Nephron progenitor cell (in vitro differentiated cells): ENCODE measurements at regions not wholly inside any gene's neighbourhood (a gene's known extent, or its start where the extent isn't known, plus 50 kb on each side); places are given as distances from the start of the nearest gene placed in this dataset.
A peak's percentile ranks its signal among the peaks of the same experiment; 100 is the strongest.

ENCODE experiments used
- DNase-seq: peaks from one replicate; pipeline ENCODE4 v3.0.0; 2021
- H3K27ac Mint-ChIP-seq: 2 replicates; pipeline ENCODE4 v1.8.0; 2021; ENCODE audit warnings: mild to moderate bottlenecking, moderate library complexity, mixed read lengths
- H3K27me3 Mint-ChIP-seq: 2 replicates; pipeline ENCODE4 v1.8.0; 2021; ENCODE audit warnings: mild to moderate bottlenecking, low read depth, mixed read lengths; ENCODE audit not compliant: poor library complexity
- H3K36me3 Mint-ChIP-seq: 2 replicates; pipeline ENCODE4 v1.8.0; 2021; ENCODE audit warnings: low read depth, mixed read lengths
- H3K4me1 Mint-ChIP-seq: 2 replicates; pipeline ENCODE4 v1.8.0; 2021; ENCODE audit warnings: mixed read lengths
- H3K4me3 Mint-ChIP-seq: 2 replicates; pipeline ENCODE4 v1.8.0; 2021; ENCODE audit warnings: mild to moderate bottlenecking, moderate library complexity, mixed read lengths
- H3K9me3 Mint-ChIP-seq: 2 replicates; pipeline ENCODE4 v1.8.0; 2021; ENCODE audit warnings: mild to moderate bottlenecking, moderate library complexity, mixed read lengths
- TF ChIP-seq, protein P1 (sequence below): fragments of 200-600 bp; sonication (generic); IDR thresholded peaks from 2 replicates; pipeline ENCODE4 v1.5.0; 2021; ENCODE audit warnings: antibody characterized with exemption

DNA sequence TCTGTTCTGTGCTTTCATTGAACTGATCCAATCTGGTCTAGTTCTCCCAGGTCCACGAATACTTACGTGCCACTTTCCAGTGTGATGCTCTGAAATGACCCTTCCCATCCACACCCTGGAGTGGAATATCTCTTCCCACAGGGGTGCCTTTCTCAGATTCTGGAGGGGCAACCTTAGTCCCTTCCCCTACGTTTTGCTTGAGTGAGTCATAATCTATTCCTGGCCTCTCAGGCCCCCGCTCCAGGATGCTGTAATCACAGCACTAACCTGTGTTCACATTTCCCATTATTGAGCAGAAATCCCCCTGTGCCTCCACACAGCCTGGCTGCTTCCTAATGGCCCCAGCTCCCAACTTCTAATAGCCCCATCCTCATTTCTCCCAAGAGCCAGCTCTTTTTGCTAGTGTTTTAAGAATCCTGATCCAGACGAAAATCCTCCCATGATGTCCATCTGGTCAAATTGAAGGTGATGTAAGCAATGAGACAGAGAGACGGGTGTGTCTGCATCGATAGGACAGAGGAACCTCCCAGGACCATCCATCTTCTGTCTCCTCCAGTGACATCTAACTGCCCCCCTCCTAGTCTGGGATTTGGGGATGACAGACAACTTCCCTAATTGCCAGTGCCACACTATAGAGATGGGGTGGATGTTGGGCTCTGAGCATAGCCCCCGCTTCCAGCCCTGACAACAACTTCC is 164.0 kb upstream of the MAF start:
- TF ChIP-seq, protein P1, sequence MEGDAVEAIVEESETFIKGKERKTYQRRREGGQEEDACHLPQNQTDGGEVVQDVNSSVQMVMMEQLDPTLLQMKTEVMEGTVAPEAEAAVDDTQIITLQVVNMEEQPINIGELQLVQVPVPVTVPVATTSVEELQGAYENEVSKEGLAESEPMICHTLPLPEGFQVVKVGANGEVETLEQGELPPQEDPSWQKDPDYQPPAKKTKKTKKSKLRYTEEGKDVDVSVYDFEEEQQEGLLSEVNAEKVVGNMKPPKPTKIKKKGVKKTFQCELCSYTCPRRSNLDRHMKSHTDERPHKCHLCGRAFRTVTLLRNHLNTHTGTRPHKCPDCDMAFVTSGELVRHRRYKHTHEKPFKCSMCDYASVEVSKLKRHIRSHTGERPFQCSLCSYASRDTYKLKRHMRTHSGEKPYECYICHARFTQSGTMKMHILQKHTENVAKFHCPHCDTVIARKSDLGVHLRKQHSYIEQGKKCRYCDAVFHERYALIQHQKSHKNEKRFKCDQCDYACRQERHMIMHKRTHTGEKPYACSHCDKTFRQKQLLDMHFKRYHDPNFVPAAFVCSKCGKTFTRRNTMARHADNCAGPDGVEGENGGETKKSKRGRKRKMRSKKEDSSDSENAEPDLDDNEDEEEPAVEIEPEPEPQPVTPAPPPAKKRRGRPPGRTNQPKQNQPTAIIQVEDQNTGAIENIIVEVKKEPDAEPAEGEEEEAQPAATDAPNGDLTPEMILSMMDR: no peak
- Mint-ChIP-seq H3K4me1 (peaks cover 44% of the 10 kb centered on the region), H3K36me3 (no peaks in the 10 kb centered on the region), H3K4me3 (no peak overlapping the region), H3K27ac (peak overlapping the region; percentile 52), H3K9me3 (no peaks in the 10 kb centered on the region), H3K27me3 (peaks cover 6% of the 10 kb centered on the region)
- DNase-seq: no peak

DNA sequence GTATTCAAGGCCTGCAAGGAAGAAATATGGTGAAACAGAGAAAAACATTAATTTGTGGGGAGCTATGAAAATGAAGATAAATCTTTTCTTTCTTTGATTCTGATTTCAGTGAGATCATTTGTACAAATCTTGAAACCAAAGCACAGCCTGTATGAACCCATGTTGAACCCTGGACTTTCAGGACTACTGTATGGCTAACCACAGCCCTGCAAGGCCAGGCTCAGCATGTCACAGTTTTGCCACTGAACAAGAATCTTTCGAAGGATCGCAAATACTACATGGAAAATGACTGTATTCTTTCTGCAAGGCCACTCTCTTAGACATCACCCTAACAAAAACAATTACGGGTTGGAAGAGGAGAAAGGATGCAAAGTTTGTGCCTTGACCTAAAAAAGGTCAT is 161.7 kb upstream of the MAF start:
- no peak overlapping the region for H3K4me3 Mint-ChIP-seq
- TF ChIP-seq, protein P1: no peak
- no peaks in the 10 kb centered on the region for H3K36me3 Mint-ChIP-seq
- H3K27ac Mint-ChIP-seq: no peak overlapping the region
- H3K4me1 Mint-ChIP-seq: peaks cover 29% of the 10 kb centered on the region
- H3K27me3 Mint-ChIP-seq: peaks cover 6% of the 10 kb centered on the region
- H3K9me3 Mint-ChIP-seq: no peaks in the 10 kb centered on the region
- no peak for DNase-seq

DNA sequence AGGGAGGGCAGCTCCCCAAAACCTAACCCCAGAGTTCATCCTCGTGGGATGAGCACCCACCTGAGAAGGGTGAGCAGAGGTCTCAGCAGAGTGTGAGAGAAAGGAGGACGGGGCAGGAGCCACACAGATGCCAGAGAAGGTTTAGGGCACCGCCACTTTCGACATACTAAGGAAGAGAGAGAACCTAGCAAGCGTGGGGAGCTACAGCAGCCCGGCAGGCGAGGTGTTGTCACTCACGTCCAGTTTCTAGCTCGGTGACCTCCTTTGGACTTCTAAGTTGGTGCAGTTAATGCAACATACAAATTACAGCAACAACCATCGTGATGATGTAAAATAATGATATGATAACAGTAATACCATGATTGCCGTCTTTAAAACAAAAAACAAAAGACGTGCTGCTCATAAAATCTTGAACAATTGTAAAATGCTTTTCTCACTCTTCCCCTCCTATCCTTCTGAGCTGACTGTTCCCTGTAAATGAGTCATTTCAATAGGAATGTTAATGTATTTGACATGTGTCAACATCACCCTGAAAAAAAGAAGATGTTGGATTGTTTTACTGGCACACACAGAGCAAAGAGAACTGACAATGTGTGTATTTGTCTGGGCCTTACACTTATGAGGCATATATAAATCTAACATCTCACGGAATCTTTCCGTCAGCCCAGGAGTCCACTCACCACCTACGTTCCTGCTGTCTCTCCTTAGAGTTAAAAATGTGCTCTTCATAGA is 158.2 kb upstream of the MAF start:
- Mint-ChIP-seq H3K27me3 (no peaks in the 10 kb centered on the region), H3K4me1 (peaks cover 35% of the 10 kb centered on the region), H3K27ac (no peak overlapping the region), H3K9me3 (peaks cover 10% of the 10 kb centered on the region), H3K36me3 (peaks cover 9% of the 10 kb centered on the region), H3K4me3 (no peak overlapping the region)
- no peak for DNase-seq
- TF ChIP-seq, protein P1: no peak

DNA sequence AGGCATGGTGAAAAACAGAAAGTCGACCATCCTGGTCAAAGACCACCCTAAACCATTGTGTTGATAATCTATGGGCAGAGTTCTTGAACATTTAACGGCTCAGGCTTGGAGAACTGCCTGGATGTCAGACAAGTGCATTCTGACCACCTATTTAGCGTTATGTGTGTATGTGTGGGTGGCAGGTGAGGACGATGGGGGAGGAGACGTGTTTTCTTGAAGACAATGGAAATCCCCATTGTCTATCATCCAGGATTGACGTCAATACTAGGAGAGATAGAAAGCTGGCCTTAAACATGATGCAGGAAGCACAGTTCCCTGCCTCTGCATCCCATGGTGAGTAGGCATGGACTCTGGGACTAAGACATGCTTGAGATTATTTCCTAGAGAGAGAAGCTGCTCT is 157.4 kb upstream of the MAF start:
- H3K36me3 Mint-ChIP-seq: peaks cover 9% of the 10 kb centered on the region

GRCh38 chr16:79757163-79757562 is 156.6 kb upstream of the MAF start:
- Mint-ChIP-seq H3K4me3 (no peak overlapping the region), H3K9me3 (peaks cover 10% of the 10 kb centered on the region)

More for the DNA sequence above, 157.4 kb upstream of the MAF start:
- TF ChIP-seq, protein P1: no peak
- DNase-seq: no peak
- H3K4me3 Mint-ChIP-seq: no peak overlapping the region
- H3K4me1 Mint-ChIP-seq: peaks cover 37% of the 10 kb centered on the region
- no peaks in the 10 kb centered on the region for H3K27me3 Mint-ChIP-seq
- peaks cover 10% of the 10 kb centered on the region for H3K9me3 Mint-ChIP-seq
- peak overlapping the region; percentile 39 for H3K27ac Mint-ChIP-seq

More at GRCh38 chr16:79757163-79757562, 156.6 kb upstream of the MAF start:
- Mint-ChIP-seq H3K27ac (no peak overlapping the region), H3K4me1 (peaks cover 31% of the 10 kb centered on the region), H3K27me3 (no peaks in the 10 kb centered on the region), H3K36me3 (peaks cover 9% of the 10 kb centered on the region)
- DNase-seq: no peak
- TF ChIP-seq, protein P1: no peak
